Prostate gland (tissue), 2 donors: ENCODE measurements at regions not wholly inside any gene's neighbourhood (a gene's known extent, or its start where the extent isn't known, plus 50 kb on each side); places are given as distances from the start of the nearest gene placed in this dataset.

Source experiments
- DNase-seq: peaks from one replicate; pipeline ENCODE4 v3.0.0-alpha.2; 2019; ENCODE audit warnings: low spot score
- H3K27ac ChIP-seq, 2 donors: fragments of 200-600 bp; sonication (generic); 2 replicates each; pipeline ENCODE4 v1.5.1; 2017 to 2019
- H3K27me3 ChIP-seq: fragments of 200-600 bp; sonication (generic); replicated peaks from 2 replicates; pipeline ENCODE4 v1.5.1; 2019; ENCODE audit not compliant: insufficient read depth
- H3K36me3 ChIP-seq, 2 donors: fragments of 200-600 bp; sonication (generic); 1 replicate in 1 of 2; 2 replicates in 1 of 2; pipeline versions ENCODE4 v1.5.1 to v1.8.1; 2017 to 2019
- H3K4me1 ChIP-seq: fragments of 200-600 bp; sonication (generic); replicated peaks from 2 replicates; pipeline ENCODE4 v1.5.1; 2019
- H3K4me3 ChIP-seq, 2 donors: fragments of 200-600 bp; sonication (generic); 2 replicates each; pipeline ENCODE4 v1.5.1; 2017 to 2019
- H3K9me3 ChIP-seq: fragments of 200-600 bp; sonication (generic); 2 replicates; pipeline ENCODE4 v1.5.1; 2017
- POLR2A ChIP-seq: fragments of 450-650 bp; IDR thresholded peaks from one replicate; pipeline ENCODE4 v1.6.1; 2016; ENCODE audit warnings: antibody characterized with exemption, mild to moderate bottlenecking
- POLR2AphosphoS5 ChIP-seq: sonication (generic); formaldehyde crosslinking; IDR thresholded peaks from one replicate; pipeline ENCODE4 v1.6.1; 2017; ENCODE audit warnings: antibody characterized with exemption
- WGBS: methylation state at CpG from one replicate; pipeline ENCODE4 v1.1.5; 2018; 5-methylcytosine and 5-hydroxymethylcytosine counted together
- intact Hi-C: fragments of 100-400 bp; cut with DNase I; formaldehyde crosslinking; loops from one replicate; pipeline ENCODE4 v1.14.2; 2022
- TF ChIP-seq, protein P1 (sequence below), 4 experiments: fragments of 200-600 bp in 2 of 4; fragments of 450-650 bp in 2 of 4; sonication (generic) in 2 of 4; IDR thresholded peaks; 1 replicate in 3 of 4; 2 replicates in 1 of 4; pipeline ENCODE4 v1.5.1; 2016 to 2019; ENCODE audit warnings: antibody characterized with exemption in 4 of 4, mild to moderate bottlenecking in 2 of 4, moderate library complexity in 2 of 4

DNA sequence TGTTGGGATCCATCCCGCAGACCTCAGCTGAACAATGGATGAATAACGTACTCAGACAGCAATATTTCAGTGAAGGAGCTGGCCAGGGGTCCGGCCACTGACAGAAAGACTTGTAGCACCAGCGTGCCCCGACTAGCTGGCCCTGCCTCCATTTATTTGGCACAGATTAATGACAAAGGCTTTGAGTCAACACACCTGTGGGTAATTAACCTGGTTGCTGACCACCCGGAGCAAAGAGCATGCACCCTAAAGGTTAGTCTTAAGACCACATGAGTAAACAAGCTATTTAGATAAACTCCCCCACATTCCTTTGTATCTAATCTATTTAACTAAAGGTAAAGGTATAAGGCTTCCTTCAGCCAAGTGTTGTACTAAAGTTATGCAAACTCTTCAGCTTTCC is 868.6 kb downstream of the LRFN5 start:
- no peaks in the 10 kb centered on the region for H3K27me3 ChIP-seq
- no peak for DNase-seq
- TF ChIP-seq, protein P1, sequence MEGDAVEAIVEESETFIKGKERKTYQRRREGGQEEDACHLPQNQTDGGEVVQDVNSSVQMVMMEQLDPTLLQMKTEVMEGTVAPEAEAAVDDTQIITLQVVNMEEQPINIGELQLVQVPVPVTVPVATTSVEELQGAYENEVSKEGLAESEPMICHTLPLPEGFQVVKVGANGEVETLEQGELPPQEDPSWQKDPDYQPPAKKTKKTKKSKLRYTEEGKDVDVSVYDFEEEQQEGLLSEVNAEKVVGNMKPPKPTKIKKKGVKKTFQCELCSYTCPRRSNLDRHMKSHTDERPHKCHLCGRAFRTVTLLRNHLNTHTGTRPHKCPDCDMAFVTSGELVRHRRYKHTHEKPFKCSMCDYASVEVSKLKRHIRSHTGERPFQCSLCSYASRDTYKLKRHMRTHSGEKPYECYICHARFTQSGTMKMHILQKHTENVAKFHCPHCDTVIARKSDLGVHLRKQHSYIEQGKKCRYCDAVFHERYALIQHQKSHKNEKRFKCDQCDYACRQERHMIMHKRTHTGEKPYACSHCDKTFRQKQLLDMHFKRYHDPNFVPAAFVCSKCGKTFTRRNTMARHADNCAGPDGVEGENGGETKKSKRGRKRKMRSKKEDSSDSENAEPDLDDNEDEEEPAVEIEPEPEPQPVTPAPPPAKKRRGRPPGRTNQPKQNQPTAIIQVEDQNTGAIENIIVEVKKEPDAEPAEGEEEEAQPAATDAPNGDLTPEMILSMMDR (IDR thresholded peaks at IDR 0.05), result no peak
- no peak for TF ChIP-seq POLR2A
- no peak for TF ChIP-seq POLR2AphosphoS5
- H3K9me3 ChIP-seq, result no peaks in the 10 kb centered on the region
- no peaks in the 10 kb centered on the region for H3K4me1 ChIP-seq
- H3K4me3 ChIP-seq, result no peak overlapping the region
- H3K36me3 ChIP-seq, result no peaks in the 10 kb centered on the region
- 38% methylated on average over 6 of the region's 6 CpGs for whole genome bisulfite sequencing
- no peak overlapping the region for H3K27ac ChIP-seq
- intact Hi-C loops, result no loop called here

DNA sequence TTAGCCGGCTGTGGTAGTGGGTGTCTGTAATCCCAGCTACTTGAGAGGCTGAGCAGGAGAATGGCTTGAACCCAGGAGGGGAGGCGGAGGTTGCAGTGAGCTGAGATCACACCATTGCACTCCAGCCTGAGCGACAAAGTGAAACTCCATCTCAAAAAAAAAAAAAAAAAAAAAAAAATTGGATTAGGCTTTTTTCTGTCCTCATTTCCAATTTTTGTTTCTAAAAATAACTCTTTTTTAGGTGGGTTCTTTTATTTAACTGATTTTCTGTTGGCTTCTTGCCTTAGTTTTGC is 863.7 kb downstream of the LRFN5 start:
- no peak for DNase-seq
- H3K27ac ChIP-seq, result no peak overlapping the region
- 85% methylated on average over 3 of the region's 3 CpGs for WGBS
- H3K4me3 ChIP-seq, result no peak overlapping the region
- no peaks in the 10 kb centered on the region for H3K27me3 ChIP-seq
- no peaks in the 10 kb centered on the region for H3K9me3 ChIP-seq
- TF ChIP-seq POLR2AphosphoS5 (no peak), POLR2A (no peak)
- TF ChIP-seq, protein P1 (IDR thresholded peaks at IDR 0.05), result no peak
- intact Hi-C loops, result no loop called here
- H3K4me1 ChIP-seq, result no peaks in the 10 kb centered on the region
- no peaks in the 10 kb centered on the region for H3K36me3 ChIP-seq

DNA sequence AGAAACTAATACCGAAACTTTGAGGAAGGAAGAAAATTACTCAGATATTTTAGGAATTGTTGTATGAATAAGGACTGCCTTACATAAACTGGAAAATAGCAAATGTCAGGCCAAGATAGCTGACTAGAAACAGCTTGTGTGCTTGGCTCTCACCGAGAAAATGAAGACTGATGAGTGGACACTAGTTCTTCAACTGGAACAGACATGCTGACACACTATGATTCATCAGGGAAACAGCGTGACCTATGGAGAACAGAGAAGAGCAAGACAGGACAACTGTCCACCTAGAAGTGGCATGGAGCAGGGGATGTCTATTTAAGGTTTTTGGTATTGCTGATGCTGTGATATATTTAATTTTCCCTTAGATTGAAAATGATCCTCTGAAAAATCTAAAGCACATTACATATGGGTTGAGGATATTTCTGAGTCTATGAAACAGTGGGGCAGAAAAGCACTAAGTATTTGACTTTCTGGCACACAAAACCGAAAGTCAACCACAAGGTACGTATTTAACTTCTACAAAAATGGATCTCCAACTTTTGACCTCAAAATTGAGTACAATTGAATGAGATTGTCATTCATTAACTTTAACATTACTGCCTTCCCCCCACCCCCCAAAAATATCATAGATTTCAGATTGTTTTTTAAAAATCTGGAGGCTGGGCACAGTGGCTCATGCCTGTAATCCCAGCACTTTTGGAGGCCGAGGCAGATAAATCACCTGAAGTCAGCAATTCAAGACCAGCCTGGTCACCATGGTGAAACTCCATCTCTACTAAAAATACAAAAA is 863.2 kb downstream of the LRFN5 start:
- intact Hi-C loops, result no loop called here
- TF ChIP-seq POLR2AphosphoS5 (no peak), POLR2A (no peak)
- TF ChIP-seq, protein P1 (IDR thresholded peaks at IDR 0.05), result no peak
- Histone ChIP-seq H3K27me3 (no peaks in the 10 kb centered on the region), H3K9me3 (no peaks in the 10 kb centered on the region), H3K4me3 (no peak overlapping the region), H3K36me3 (no peaks in the 10 kb centered on the region), H3K27ac (no peak overlapping the region), H3K4me1 (no peaks in the 10 kb centered on the region)
- no peak for DNase-seq
- WGBS, result 87% methylated on average over 6 of the region's 6 CpGs

DNA sequence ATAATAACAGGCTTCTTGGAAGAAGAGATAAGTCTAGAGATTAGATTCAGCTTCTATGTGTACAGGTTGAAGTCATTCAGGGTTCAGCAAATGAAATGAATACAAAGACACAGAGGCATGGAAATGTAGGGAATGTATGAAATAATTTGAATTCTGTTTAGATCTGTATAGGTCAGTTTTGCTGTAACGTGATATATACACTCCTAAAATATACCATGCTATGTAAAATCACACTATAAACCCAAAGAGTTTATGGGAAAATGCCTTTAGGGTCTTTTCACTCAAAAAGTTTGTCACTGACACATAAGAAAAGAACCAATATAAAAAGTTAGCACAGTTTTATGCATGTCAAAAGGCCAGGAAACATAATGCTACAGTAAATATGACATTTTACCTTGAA is 854.0 kb downstream of the LRFN5 start:
- TF ChIP-seq POLR2A, result no peak
- no peak for TF ChIP-seq POLR2AphosphoS5
- TF ChIP-seq, protein P1 (IDR thresholded peaks at IDR 0.05), result no peak
- no peak for DNase-seq
- Histone ChIP-seq H3K4me1 (no peaks in the 10 kb centered on the region), H3K27me3 (no peaks in the 10 kb centered on the region), H3K36me3 (no peaks in the 10 kb centered on the region), H3K4me3 (no peak overlapping the region), H3K27ac (no peak overlapping the region), H3K9me3 (no peaks in the 10 kb centered on the region)
- WGBS, result 37% methylated on average over 1 of the region's 1 CpG
- intact Hi-C loops, result no loop called here

DNA sequence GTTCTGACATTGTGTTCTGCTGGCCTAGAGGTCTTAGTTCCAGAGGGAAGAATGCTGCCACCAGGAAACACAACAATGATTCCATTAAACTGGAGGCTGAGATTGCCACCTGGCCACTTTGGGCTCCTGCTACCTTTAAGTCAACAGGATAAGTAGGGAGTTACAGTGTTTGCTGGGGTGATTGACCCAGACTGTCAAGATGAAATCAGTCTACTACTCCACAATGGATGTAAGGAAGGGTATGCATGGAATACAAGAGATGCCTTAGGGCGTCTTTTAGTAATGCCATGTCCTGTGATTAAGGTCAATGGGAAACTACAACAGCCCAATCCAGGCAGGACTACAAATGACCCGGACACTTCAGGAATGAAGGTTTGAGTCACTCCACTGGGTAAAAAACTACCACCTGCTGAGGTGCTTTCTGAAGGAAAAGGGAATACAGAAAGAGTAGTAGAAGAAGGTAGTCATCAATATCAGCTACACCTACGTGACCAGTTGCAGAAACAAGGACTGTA is 852.6 kb downstream of the LRFN5 start:
- intact Hi-C loops, result no loop called here
- Histone ChIP-seq H3K9me3 (no peaks in the 10 kb centered on the region), H3K36me3 (no peaks in the 10 kb centered on the region), H3K4me3 (no peak overlapping the region), H3K27me3 (no peaks in the 10 kb centered on the region), H3K27ac (no peak overlapping the region), H3K4me1 (no peaks in the 10 kb centered on the region)
- DNase-seq, result no peak
- TF ChIP-seq, protein P1 (IDR thresholded peaks at IDR 0.05), result no peak
- no peak for TF ChIP-seq POLR2A
- no peak for TF ChIP-seq POLR2AphosphoS5
- WGBS, result 91% methylated on average over 3 of the region's 3 CpGs
